Stimulated activated CD8-positive, alpha-beta memory T cell treated with anti-CD3 and anti-CD28 coated beads, Interleukin-12 subunit alpha, Interleukin-12 subunit beta, amount 100 ng/mL, for 24 hours (primary cell): ENCODE measurements at regions not wholly inside any gene's neighbourhood (a gene's known extent, or its start where the extent isn't known, plus 50 kb on each side); places are given as distances from the start of the nearest gene placed in this dataset.

ENCODE experiments used
- DNase-seq: peaks from one replicate; pipeline ENCODE4 v3.0.0-alpha.2; 2020; ENCODE audit errors: extremely low read depth

- DNase-seq = no peak
These were observed 110.3 kb upstream of the CEP85L start for GRCh38 chr6:118761645-118762044.

GRCh38 chr6:118758946-118759345 is 107.6 kb upstream of the CEP85L start:
- DNase-seq = no peak

GRCh38 chr6:118755941-118756646 is 104.7 kb upstream of the CEP85L start:
- no peak for DNase-seq

GRCh38 chr6:118752803-118753202 is 101.4 kb upstream of the CEP85L start:
- DNase-seq = no peak

- DNase-seq = no peak
These were observed 99.7 kb upstream of the CEP85L start for GRCh38 chr6:118751072-118751471.

GRCh38 chr6:118750143-118750542 is 98.8 kb upstream of the CEP85L start:
- no peak for DNase-seq

GRCh38 chr6:118748311-118749062 is 97.1 kb upstream of the CEP85L start:
- no peak for DNase-seq

GRCh38 chr6:118746825-118747174 is 95.4 kb upstream of the CEP85L start:
- DNase-seq = no peak

- DNase-seq = no peak
These were observed 94.9 kb upstream of the CEP85L start for GRCh38 chr6:118746145-118746824.

GRCh38 chr6:118745156-118745555 is 93.8 kb upstream of the CEP85L start:
- no peak for DNase-seq

- DNase-seq = no peak
These were observed 93.0 kb upstream of the CEP85L start for GRCh38 chr6:118744261-118744941.

- DNase-seq = no peak
These were observed 92.4 kb upstream of the CEP85L start for GRCh38 chr6:118743746-118744145.

- no peak for DNase-seq
These were observed 89.0 kb upstream of the CEP85L start for GRCh38 chr6:118740372-118740771.

- DNase-seq = no peak
These were observed 88.4 kb upstream of the CEP85L start for GRCh38 chr6:118739696-118740353.

- DNase-seq = no peak
These were observed 85.0 kb upstream of the CEP85L start for GRCh38 chr6:118736440-118736839.

- DNase-seq = no peak
These were observed 83.9 kb upstream of the CEP85L start for GRCh38 chr6:118735320-118735719.

- DNase-seq = peak; percentile 48
These were observed 74.6 kb upstream of the CEP85L start for GRCh38 chr6:118725944-118726343.

GRCh38 chr6:118724211-118724610 is 72.8 kb upstream of the CEP85L start:
- no peak for DNase-seq

GRCh38 chr6:118722829-118723813 is 71.7 kb upstream of the CEP85L start:
- no peak for DNase-seq

GRCh38 chr6:118720125-118720473 is 68.7 kb upstream of the CEP85L start:
- no peak for DNase-seq
